Epithelial cell of proximal tubule (primary cell): ENCODE measurements at regions not wholly inside any gene's neighbourhood (a gene's known extent, or its start where the extent isn't known, plus 50 kb on each side); places are given as distances from the start of the nearest gene placed in this dataset.
"Not testable (repeated sequence)": the region's sequence is repeated elsewhere in the genome, so short reads cannot be mapped to it uniquely, and the experiment has no call there.

Source experiments
- DNase-seq: peaks from one replicate; pipeline ENCODE4 v3.0.0-alpha.2; 2011; ENCODE audit warnings: low read depth
- H3K4me3 ChIP-seq: 2 replicates; pipeline ENCODE4 v1.5.1; 2011; ENCODE audit warnings: low read depth, mild to moderate bottlenecking, low read length
- TF ChIP-seq, protein P1 (sequence below): conservative IDR thresholded peaks from 2 replicates; pipeline ENCODE4 v1.5.1; 2012; ENCODE audit warnings: low read depth, mild to moderate bottlenecking, low read length

DNA sequence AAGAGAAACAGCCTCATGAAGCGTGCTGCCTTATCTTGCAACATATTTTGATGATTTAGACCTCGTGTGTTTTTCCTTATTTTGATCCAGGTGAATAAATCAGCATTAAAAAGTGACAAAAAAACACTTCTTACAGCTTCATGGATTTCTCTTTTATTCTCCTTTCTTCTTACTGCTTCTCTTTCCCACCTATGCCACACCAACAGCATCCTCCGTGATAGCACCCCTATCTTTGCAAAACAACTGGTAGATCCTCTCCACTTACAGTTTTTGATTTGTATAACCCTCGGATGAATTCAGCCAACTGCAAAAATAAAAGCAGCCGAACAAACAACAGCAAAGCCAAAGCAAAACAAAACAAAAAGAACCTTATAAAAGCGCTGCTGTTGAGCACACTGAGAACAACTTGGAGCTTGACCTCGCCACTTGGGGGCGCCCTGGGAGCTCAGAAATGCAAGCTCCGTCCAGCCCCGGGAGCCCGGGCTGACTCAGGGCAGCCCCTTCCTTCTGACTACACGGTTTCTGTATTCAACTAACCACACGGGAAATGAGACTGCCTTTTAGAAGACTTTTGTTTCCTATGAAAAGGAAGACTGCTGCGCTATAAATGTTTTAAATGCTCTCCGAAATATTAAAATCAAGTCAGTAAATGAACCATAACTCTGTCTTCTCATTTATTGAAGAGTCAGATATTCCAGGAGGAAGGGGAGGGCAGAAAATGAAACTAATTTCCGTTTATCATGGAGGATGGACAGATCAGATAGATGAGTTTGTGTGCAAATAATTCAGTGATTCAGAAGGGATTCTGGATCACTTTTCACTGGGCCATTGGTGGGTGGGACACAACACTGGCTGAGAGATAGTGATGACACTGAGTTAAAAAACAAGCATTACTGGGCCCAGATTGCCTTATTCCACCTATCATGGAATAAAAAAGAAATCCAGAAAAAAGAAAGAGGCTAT lies 186.8 kb downstream of the ATP6V0E2 start:
- not testable (repeated sequence) for DNase-seq
- TF ChIP-seq, protein P1, sequence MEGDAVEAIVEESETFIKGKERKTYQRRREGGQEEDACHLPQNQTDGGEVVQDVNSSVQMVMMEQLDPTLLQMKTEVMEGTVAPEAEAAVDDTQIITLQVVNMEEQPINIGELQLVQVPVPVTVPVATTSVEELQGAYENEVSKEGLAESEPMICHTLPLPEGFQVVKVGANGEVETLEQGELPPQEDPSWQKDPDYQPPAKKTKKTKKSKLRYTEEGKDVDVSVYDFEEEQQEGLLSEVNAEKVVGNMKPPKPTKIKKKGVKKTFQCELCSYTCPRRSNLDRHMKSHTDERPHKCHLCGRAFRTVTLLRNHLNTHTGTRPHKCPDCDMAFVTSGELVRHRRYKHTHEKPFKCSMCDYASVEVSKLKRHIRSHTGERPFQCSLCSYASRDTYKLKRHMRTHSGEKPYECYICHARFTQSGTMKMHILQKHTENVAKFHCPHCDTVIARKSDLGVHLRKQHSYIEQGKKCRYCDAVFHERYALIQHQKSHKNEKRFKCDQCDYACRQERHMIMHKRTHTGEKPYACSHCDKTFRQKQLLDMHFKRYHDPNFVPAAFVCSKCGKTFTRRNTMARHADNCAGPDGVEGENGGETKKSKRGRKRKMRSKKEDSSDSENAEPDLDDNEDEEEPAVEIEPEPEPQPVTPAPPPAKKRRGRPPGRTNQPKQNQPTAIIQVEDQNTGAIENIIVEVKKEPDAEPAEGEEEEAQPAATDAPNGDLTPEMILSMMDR: peak; percentile 37

DNA sequence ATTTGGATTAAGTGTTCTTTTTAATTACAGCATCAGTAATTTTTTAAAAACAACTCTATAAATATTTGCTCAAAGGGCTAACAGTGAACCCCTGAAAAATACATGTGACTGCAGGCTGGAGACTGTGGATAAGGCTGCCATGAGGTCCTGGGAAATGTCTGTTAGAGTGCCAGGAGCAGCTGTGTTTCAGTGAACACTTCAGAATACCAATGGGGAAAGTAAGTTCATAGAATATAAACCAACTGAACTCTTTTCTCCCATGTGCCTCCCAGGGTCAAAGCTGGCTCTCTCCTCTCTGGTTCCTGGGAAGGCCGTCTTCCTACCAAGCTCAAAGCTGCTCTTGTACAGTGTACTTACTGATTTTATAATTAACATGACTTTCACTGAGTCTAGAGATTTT lies 189.4 kb downstream of the ATP6V0E2 start:
- not testable (repeated sequence) for DNase-seq, H3K4me3 ChIP-seq

More for the DNA sequence above, 186.8 kb downstream of the ATP6V0E2 start:
- not testable (repeated sequence) for H3K4me3 ChIP-seq

DNA sequence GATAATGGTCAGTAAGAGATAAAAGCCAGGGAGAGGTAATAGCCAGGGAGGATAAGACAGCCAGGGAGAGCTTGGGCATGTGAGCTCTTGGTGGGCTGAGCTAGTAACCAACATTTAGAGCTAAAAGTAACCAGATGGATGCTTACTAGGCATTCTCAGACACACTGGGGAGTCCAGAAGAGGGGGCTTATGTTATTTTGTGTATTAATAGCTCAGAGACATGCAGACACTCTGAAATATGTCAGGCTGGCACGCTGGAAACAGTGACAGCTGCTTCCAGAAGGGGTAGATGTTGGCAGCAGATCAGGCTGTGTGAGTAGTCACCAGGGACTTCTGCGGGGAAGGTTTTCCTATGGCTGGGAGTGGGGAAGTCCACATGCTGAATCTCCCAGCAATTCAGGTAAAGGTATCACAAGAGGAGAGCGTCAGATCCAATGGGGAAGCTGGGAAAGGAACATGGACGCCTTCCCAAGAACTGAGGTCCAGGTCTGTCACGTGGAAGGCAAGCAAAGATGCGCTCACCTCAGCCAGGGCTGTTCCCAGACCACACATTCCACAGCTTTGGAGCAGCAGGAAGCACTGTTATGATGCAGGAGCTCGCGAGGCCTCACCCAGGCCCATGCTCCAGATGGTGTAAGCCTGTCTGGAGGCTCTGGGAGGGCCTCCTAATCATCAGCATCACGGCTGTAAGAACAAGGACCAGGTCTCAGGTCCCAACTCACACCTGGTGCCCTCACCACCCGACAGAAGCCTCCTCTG lies 196.0 kb downstream of the ATP6V0E2 start:
- DNase-seq, H3K4me3 ChIP-seq: not testable (repeated sequence)

DNA sequence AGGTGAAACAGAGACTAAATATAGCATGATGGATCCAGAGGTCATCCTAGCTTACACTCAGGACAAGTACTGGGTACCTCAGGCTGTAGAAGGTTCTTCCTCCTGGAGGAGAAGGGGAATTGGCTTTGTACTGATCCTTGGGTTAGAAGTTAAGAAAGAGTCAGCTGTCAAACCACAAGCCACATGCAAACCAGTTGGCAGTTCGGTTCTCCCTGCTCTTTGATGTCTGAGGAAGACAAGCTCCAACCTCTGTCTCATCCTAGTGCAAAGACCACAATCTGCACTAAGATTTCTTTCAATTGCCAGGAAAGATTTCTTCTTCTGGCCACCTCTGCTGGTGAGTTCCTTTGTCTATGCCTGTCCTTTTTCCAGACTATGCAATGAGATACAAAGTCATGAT lies 203.8 kb downstream of the ATP6V0E2 start:
- not testable (repeated sequence) for DNase-seq

DNA sequence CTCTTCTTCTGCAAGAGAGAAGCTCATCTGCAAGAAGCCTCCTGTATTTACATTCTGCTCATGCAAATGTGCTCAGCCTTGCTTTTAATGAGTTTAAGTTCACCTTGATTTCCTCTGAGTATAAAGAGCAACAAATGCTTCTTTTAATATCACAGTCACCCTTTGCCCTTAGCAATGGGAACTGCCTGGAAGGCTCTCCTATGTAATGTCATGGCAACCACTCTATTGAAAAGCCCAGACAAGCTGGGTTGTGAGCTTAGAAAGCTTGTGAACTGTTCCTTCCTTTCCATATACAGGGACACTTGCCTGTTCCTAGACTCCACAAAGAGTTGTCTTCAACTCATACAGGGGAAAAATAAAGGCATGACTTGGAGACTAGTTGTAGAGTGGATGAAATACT lies 208.1 kb downstream of the ATP6V0E2 start:
- DNase-seq, H3K4me3 ChIP-seq: not testable (repeated sequence)

More for the DNA sequence above, 203.8 kb downstream of the ATP6V0E2 start:
- H3K4me3 ChIP-seq: not testable (repeated sequence)

DNA sequence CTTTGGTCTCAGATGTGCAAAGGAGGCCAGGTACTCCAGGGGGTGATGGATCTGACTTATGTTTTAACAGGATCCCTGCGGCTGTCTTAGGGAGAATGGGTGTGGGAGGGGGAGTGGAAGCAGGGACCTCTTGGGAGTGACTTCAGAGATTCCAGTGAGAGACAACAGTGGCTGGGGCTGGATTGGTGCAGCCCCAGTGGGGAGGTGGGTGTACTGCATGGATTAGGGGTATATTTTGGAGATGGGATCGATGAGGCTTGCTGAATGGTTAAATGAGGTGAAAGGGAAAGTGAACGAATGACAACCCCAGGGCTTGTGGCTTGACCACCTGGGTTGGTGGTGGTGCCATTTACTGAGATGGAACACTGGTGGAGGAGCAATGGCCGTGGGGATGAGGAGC lies 211.0 kb downstream of the ATP6V0E2 start:
- DNase-seq, H3K4me3 ChIP-seq: not testable (repeated sequence)

DNA sequence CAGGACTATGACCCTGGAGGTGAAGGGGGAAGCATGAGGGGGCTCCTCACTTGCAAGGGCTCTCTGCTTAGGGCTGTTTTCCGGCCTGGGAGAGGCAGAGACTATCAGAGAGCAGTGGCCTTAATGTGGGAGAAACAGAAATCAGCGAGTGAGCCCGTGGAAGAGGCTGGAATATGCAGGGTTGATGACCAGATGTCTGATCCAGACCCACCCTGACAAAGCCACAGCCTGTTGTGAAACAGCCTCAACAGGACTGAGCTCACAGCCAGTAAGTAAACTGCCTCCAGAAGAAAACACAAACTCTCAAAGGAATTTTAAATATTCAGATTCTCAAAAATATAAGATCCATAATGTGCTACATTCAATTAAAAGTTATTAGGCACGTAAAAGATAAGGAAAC lies 213.7 kb downstream of the ATP6V0E2 start:
- not testable (repeated sequence) for DNase-seq, H3K4me3 ChIP-seq

DNA sequence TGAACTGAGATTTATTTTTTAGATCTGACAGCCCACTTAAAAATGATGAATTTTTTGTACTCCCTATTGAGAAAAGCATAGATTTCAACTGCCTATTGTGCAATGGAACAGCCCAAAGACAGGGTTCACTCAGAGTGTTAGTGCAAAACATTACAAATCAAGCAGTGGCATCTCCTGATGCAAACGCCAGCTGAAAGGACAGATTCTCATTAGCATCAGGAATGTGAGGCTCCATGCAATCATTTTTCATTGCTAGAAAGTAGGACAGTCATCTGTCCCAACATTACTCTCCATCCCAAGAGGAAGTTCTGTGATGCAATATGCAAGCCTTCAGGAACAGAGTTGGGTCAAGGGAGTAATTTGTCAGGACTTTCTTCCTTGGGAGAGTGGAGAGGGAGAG lies 215.4 kb downstream of the ATP6V0E2 start:
- H3K4me3 ChIP-seq, DNase-seq: not testable (repeated sequence)

DNA sequence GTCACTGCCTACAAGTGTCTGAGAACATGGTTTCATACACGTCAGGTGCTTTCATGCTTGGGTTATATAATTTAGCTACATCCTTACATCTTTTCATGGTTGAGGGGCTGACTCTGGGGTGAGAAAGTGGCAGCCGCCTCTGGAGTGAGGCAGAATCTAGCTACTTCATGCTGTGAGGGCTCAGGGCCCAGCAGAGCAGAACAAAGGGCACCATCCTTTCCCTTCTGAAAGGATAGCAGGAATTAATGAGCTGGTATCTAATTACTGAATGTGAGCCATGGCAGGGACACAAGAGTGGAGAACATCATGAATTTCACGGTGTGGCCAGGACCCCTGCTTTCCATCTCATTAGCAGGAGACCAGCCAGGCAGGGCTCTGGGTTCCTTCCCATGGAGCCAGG lies 217.0 kb downstream of the ATP6V0E2 start:
- H3K4me3 ChIP-seq, DNase-seq: not testable (repeated sequence)

DNA sequence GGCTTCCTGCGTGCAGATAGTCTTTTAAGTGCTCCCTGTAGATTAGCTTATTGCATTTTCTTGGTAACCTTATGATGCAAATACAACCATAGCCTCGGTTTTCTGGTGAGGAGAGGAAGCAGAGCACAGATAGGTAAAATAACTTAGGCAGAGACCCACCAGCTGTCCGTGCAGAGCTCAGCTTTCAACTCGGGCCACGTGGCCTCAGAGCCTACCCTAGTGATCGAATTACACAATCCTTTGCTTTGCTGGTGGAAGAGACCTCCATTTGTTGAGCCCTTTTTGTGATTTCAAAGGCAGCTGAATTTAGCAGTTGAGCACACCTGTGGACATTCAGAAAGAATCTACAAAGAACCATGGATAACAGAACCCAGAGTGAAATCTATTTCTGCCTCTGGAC lies 220.1 kb downstream of the ATP6V0E2 start:
- not testable (repeated sequence) for H3K4me3 ChIP-seq, DNase-seq

DNA sequence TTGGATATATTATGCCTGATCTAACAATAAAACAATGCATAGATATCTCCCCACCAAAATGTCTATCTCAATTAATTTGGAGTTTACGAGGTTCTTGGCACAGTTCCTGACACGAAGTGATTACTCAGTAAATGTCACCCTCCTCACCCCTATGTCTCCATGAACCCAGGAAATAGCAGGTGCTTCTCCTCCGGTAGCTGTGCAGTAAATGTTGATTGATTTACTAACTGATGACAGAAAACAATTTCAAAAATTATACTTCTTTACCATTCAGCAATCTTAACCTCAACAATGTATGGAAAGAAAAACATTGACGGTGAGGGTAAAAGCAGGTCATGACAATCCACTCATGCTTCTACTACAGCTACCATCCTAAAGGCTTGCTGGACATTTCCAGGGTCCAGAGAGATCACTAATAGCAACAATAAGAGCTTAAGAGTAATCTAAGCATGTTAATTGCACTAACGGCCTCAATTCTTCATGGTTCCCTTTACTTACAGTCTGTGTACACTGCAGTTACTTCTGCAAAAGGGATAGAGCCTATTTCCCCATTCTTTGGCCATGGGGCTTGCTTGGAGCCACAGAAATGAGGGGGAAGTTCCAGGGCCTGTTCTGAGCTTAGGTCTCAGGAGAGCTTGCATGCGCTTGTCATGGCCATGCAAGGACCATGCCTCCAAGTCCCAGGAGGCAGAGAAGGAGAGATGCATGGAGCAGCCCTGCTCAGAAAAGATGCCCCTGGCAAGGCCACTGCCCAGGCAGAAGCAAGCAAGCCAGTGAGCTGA lies 222.6 kb downstream of the ATP6V0E2 start:
- not testable (repeated sequence) for DNase-seq, H3K4me3 ChIP-seq

DNA sequence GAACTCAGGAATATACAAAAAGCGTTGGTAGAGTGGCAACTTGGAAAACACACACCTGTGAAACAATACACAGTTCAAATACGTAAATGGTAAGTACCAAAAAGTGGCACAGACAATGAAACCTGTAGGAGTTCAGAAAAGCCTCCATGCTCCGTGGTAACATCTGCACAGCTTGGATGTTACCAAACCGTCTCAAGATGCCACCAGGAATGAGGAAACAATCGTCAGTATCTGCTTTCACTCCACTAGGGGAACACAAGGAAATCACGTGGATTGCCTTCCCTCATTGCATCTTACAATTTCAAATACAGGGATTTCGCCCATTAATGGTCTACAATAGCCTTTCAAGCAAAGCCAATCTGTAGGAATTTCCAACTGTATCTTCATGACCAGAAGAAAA lies 224.6 kb upstream of the LRRC61 start:
- DNase-seq, H3K4me3 ChIP-seq: not testable (repeated sequence)

DNA sequence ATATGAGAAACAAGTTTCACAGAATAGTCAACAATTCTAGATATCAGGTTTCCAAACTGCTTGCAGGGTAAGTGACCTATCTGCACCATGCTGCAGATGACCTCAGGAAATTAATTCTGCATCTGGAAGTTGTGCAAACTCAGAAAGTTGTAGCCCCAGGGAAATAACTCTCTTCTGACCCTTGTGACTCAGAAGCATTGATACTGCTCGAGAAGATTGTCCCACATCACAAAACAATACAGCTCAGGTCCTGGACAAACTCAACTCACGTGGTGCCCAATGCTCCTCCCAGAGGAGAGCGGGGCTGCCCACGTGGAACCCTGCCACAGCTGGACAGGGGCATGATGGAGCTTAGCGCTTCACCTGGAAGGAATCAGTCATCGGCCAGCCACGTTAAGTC lies 221.9 kb upstream of the LRRC61 start:
- DNase-seq, H3K4me3 ChIP-seq: not testable (repeated sequence)

DNA sequence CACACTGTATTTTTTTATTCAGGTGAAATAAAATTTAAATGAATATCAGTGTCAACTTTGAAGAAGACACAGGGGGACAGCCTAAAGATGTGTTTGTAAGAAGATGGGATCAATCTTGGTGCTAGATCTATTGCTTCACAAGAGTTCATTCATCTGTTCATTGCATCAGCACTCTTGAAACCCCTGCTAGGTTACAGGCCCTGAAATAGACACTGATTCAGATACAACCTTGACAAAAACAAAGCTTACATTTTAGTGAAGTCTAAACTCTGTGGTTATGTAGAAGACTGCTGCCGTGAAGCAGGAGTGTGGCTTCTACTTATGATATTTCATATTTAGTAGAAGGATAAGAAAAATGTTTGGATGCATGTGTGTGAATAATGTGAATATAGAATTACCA lies 215.9 kb upstream of the LRRC61 start:
- not testable (repeated sequence) for DNase-seq, H3K4me3 ChIP-seq

DNA sequence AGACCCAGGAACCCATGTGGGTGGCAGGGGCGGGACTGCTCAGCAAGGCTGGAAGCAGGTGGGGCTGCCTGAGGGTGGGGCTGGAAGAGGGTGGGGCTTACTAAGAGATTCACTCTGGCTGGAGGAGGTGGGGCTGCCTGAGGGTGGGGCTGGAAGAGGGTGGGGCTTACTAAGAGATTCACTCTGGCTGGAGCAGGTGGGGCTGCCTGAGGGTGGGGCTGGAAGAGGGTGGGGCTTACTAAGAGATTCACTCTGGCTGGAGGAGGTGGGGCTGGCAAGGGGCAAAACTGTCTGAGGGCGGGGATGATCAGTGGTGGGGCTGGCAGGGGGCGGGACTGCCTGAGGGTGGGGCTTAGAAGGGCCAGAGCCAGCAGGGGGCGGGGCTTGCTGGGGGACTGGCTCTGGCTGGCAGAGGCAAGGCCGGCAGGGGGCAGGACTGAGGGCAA lies 212.8 kb upstream of the LRRC61 start:
- H3K4me3 ChIP-seq, DNase-seq: not testable (repeated sequence)

DNA sequence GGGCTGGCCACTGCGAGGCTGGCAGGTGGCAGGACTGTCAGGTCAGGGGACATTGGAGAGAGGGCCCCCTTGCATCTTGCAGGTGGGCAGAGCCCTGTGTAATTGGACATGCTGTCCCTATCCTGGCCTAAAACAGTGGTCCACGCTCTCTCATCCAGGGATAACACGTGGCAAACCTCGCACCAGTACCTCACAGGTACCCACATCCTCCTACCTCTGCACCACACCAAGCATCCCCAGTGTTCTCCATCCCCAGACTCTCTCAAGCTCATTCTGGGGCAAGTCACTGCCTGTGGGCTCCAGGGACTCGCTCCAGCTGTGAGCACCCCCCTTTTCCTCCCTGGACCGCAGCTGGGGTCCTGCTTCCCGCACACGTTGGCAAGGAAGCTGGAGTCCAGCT lies 212.3 kb upstream of the LRRC61 start:
- H3K4me3 ChIP-seq, DNase-seq: not testable (repeated sequence)

DNA sequence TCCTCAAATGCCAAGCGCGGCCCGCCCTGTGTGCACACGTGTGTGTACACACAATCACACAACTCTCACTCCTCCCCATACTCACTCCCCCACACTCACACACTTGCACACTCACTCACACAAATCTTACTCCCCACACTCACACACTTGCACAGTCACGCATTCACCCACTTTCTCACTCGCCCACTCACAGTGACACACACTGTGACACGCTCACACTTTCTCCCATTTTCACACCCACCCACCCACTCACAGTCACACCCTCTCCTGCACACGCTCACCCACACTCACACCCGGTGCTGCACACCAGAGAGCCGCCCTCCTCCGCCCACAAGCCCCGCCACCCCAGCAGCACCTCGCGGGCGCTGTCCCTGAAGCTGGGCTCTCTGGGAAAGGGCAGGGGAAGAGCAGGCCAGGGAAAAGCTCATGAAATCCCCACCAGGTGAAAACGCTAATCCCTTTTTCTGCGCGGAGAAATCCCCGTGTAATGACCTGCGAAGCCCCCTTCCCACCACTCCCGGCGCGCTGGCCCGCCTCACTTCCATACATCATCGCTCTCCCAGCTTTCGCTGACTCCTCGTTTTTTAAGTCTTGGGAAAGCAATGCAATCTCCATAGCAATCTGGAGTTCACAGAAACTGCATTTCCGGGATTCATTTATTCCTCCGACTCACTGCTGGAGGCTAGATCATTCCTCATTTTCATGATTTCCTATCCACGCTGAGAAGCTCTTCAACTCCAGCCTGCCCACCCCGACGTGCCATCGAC lies 211.6 kb upstream of the LRRC61 start:
- DNase-seq, H3K4me3 ChIP-seq: not testable (repeated sequence)
